Stimulated activated CD4-positive, alpha-beta T cell treated with anti-CD3 and anti-CD28 coated beads, Interleukin-2, amount 100 ng/mL, for 24 hours (primary cell): ENCODE measurements at regions not wholly inside any gene's neighbourhood (a gene's known extent, or its start where the extent isn't known, plus 50 kb on each side); places are given as distances from the start of the nearest gene placed in this dataset.
"Not testable (repeated sequence)": the region's sequence is repeated elsewhere in the genome, so short reads cannot be mapped to it uniquely, and the experiment has no call there.

Experiments
- DNase-seq, 2 donors: peaks; one replicate each; pipeline ENCODE4 v3.0.0-alpha.2; 2020

GRCh38 chr7:149599636-149600206 lies 102.1 kb upstream of the ZNF746 start:
- DNase-seq, result no peak

GRCh38 chr7:149598721-149599308 lies 101.2 kb upstream of the ZNF746 start:
- DNase-seq, result peak in 1 of 2 donors; percentile 27

- not testable (repeated sequence) for DNase-seq
These were observed 100.2 kb upstream of the ZNF746 start for GRCh38 chr7:149597789-149598188.

- no peak for DNase-seq
These were observed 97.9 kb upstream of the ZNF746 start for GRCh38 chr7:149595541-149595940.

- no peak for DNase-seq
These were observed 97.5 kb upstream of the ZNF746 start for GRCh38 chr7:149595078-149595477.

- no peak for DNase-seq
These were observed 91.3 kb upstream of the ZNF746 start for GRCh38 chr7:149588930-149589329.

- no peak for DNase-seq
These were observed 89.3 kb upstream of the ZNF746 start for GRCh38 chr7:149586646-149587645.

GRCh38 chr7:149584530-149584929 lies 86.9 kb upstream of the ZNF746 start:
- DNase-seq, result no peak

- no peak for DNase-seq
These were observed 86.4 kb upstream of the ZNF746 start for GRCh38 chr7:149584009-149584408.

- DNase-seq, result no peak
These were observed 82.7 kb upstream of the ZNF746 start for GRCh38 chr7:149580328-149580727.

GRCh38 chr7:149579365-149579764 lies 81.8 kb upstream of the ZNF746 start:
- not testable (repeated sequence) for DNase-seq

- not testable (repeated sequence) for DNase-seq
These were observed 76.8 kb upstream of the ZNF746 start for GRCh38 chr7:149574428-149574827.

GRCh38 chr7:149573519-149573918 lies 75.9 kb upstream of the ZNF746 start:
- DNase-seq, result no peak

- DNase-seq, result not testable (repeated sequence)
These were observed 75.3 kb upstream of the ZNF746 start for GRCh38 chr7:149572920-149573319.

- no peak for DNase-seq
These were observed 73.2 kb upstream of the ZNF746 start for GRCh38 chr7:149570784-149571183.

GRCh38 chr7:149569726-149570422 lies 72.3 kb upstream of the ZNF746 start:
- no peak for DNase-seq

- DNase-seq, result no peak
These were observed 71.6 kb upstream of the ZNF746 start for GRCh38 chr7:149569025-149569725.

- no peak for DNase-seq
These were observed 70.6 kb upstream of the ZNF746 start for GRCh38 chr7:149568218-149568617.

- DNase-seq, result no peak
These were observed 68.5 kb upstream of the ZNF746 start for GRCh38 chr7:149566103-149566502.

GRCh38 chr7:149565096-149565382 lies 67.4 kb upstream of the ZNF746 start:
- no peak for DNase-seq

GRCh38 chr7:149564340-149565095 lies 66.9 kb upstream of the ZNF746 start:
- no peak for DNase-seq

- DNase-seq, result no peak
These were observed 65.0 kb upstream of the ZNF746 start for GRCh38 chr7:149562602-149563001.
